ENCODE measurements at regions not wholly inside any gene's neighbourhood (a gene's known extent, or its start where the extent isn't known, plus 50 kb on each side); places are given as distances from the start of the nearest gene placed in this dataset.

DNA sequence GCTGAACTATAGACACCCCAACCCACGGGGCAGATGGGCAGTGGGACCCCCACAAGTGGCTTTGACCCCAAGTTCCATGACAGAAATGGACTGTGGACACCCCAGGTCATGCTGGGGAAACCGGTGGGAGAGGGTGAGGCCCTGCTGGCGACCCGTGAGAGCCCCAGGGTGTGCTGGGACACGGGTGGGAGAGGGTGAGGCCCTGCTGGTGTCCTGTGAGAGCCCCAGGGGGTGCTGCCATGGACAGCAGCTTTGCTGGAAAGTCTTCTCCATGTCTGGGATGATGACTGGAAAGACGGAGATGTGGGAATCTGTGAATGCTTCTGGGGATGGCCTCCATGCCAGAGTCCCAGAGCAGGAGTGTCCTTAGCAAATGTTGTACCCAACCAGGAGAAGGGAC, 148.4 kb downstream of the URI1 start:
- TF ChIP-seq, protein P1, sequence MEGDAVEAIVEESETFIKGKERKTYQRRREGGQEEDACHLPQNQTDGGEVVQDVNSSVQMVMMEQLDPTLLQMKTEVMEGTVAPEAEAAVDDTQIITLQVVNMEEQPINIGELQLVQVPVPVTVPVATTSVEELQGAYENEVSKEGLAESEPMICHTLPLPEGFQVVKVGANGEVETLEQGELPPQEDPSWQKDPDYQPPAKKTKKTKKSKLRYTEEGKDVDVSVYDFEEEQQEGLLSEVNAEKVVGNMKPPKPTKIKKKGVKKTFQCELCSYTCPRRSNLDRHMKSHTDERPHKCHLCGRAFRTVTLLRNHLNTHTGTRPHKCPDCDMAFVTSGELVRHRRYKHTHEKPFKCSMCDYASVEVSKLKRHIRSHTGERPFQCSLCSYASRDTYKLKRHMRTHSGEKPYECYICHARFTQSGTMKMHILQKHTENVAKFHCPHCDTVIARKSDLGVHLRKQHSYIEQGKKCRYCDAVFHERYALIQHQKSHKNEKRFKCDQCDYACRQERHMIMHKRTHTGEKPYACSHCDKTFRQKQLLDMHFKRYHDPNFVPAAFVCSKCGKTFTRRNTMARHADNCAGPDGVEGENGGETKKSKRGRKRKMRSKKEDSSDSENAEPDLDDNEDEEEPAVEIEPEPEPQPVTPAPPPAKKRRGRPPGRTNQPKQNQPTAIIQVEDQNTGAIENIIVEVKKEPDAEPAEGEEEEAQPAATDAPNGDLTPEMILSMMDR (IDR thresholded peaks at IDR 0.05; ENCODE audit: borderline replicate concordance, insufficient read depth, low read depth, low read length): no peak
- H3K4me3 ChIP-seq (ENCODE audit: low read depth, low read length): no peak overlapping the region

DNA sequence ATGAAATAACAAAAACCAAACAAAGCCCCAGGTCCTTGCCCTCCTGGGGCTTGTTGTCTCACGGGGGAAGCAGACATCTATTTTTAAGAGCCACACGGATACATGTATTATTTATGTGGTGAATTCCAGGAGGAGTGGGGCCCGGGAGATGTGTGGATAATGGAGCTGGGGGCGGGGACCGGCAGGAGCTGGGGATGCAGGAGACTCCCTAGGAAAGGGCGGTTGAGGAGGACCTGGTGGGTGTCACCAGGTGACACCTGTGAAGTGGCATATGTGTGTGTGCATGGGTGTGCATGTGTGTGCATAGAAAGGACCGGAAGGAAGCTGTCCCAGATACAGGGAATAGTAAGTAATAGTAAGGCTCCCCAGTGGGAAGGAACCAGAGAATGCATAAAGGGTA, 148.9 kb downstream of the URI1 start:
- no peak overlapping the region for H3K4me3 ChIP-seq (ENCODE audit: low read depth, low read length)
- TF ChIP-seq, protein P1 (IDR thresholded peaks at IDR 0.05; ENCODE audit: borderline replicate concordance, insufficient read depth, low read depth, low read length): no peak

DNA sequence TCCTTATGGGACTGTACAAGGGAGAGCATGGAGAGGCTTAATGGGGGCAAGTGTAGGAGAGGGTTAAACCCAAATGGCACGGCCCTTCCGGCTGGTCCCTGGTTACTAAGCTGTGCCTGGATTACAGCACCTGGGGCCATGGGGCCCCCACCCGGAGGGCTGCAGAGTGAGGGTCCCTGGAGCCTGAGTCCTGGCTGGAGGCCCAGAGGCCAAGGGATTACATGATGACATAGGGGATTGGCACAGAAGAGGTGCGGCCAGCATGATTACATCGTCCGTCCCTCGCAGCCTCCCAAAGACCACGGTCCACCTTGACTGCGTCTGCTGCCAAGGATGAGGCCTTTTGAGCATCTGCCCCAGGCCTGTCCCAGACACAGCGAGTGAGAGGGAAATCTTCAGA, 149.4 kb downstream of the URI1 start:
- TF ChIP-seq, protein P1 (IDR thresholded peaks at IDR 0.05; ENCODE audit: borderline replicate concordance, insufficient read depth, low read depth, low read length): no peak
- H3K4me3 ChIP-seq (ENCODE audit: low read depth, low read length): no peak overlapping the region

DNA sequence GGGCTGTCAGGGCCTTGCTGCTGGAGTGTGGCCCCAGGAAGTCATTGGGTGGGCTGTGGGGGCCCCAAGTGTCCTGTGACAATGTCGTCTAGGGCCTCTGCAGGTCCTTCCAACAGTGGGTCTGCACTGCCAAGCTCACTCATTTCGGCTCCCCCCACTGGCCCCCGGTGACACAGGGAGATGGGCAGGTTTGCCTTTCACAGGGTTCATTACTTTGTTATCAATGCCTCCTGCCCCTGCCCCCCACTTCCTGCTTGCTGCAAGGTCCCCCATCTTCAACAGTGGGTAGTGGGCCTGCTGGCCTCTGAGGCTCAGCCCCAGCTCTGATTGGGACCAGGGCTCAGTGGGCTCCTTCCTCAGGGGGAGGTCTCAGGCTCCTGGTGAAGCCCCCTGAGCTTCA, 149.8 kb downstream of the URI1 start:
- H3K4me3 ChIP-seq (ENCODE audit: low read depth, low read length): no peak overlapping the region
- TF ChIP-seq, protein P1 (IDR thresholded peaks at IDR 0.05; ENCODE audit: borderline replicate concordance, insufficient read depth, low read depth, low read length): no peak

DNA sequence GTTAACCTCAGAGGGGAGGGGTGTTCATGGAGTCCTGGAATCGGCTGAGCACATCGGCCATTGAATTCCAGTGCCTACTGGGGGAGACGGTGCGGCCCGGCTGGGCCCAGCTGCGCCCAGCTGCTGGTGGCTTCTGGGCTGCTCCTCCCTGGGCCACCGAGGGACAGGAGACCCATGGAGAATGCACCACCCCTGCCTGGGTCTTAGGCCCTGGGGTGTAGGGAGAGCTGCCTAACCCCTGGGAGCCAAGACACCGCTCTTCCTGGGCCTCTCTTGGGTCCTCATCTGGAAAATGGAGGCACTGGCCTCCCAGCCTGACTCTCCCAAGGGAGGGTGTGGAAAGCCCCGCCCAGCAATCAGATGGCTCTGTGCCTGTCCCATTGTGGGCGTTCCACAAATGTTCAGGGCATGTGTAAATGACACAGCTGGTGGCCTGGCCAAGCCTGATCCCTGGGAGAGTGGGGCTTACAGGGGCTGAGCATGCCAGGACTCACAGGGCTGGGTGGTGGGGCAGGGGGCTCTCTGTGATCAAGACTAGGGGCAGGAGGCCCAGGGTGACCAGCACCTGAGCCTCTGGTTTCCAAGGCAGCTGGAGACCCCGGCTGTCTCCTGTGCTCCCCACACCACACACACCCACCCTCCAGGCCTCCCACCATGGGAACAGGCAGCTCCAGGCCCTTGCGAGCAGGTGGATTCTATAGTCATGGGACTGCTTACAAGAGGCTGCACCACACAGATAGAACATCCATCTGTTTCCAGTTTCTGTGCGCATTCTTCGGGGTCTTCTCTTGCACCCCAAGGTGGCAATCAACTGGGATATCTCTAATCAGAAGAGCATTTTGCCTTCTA, 150.9 kb downstream of the URI1 start:
- no peak overlapping the region for H3K4me3 ChIP-seq (ENCODE audit: low read depth, low read length)
- TF ChIP-seq, protein P1 (IDR thresholded peaks at IDR 0.05; ENCODE audit: borderline replicate concordance, insufficient read depth, low read depth, low read length): no peak

DNA sequence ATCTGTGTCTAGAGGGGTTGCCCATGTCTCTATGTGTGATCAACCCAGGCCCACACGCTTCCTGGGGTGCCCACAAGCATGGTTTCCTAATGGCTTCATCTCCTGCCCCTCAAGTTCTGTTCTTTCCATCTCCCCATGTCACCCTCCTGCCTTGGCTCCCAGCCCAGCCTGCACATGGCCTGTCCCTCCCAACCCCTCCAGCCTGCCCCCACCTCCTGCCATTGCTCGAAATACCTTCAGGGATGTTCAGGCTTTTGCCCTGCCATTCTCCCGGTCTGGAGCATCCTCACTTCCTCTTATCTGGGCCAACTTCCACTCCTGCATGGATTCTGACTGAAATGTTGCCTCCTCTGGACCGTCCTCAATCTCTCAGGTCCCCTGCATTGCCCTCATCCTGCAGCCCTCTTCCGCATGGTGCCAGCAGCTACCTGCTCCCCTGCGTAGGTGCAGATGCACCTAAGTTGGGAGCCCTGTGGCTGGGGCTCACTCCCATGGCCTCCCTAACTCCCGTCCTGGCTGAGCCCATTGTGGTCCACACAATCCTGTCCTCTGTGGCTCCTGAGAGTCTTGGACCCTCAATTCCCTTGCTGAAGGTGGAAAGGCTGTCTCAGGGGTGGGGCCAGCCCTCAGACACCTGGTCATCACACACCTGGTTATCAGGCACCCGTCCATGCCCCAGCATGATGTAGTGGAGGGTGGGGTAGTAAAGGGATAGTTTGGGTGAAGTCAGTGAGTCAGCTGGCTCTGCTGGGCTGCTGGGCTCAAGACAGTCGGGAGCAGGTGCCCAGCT, 152.1 kb downstream of the URI1 start:
- no peak overlapping the region for H3K4me3 ChIP-seq (ENCODE audit: low read depth, low read length)
- TF ChIP-seq, protein P1 (IDR thresholded peaks at IDR 0.05; ENCODE audit: borderline replicate concordance, insufficient read depth, low read depth, low read length): no peak
